SU-DHL-6 (cell line): ENCODE measurements at regions not wholly inside any gene's neighbourhood (a gene's known extent, or its start where the extent isn't known, plus 50 kb on each side); places are given as distances from the start of the nearest gene placed in this dataset.

ENCODE experiments used
- H2AFZ ChIP-seq: fragments of 200-600 bp; sonication (generic); 2 replicates; pipeline ENCODE4 v1.6.1; 2014; ENCODE audit warnings: low read depth, mild to moderate bottlenecking, moderate library complexity, mixed read lengths, antibody characterized with exemption, low read length; ENCODE audit not compliant: severe bottlenecking
- H3F3A ChIP-seq: fragments of 200-600 bp; shearing (Covaris generic); 2 replicates; pipeline ENCODE4 v1.6.0; 2016; ENCODE audit warnings: antibody characterized with exemption, mild to moderate bottlenecking; ENCODE audit not compliant: insufficient read depth
- H3K27ac ChIP-seq: fragments of 200-600 bp; sonication (generic); 2 replicates; pipeline ENCODE4 v1.5.1; 2016; ENCODE audit warnings: low read depth, mild to moderate bottlenecking, low read length, moderate library complexity, mixed read lengths
- H3K27me3 ChIP-seq: fragments of 200-600 bp; sonication (generic), shearing (Covaris generic); 2 replicates; pipeline ENCODE4 v1.6.0; 2014; ENCODE audit warnings: mild to moderate bottlenecking, low read length
- H3K36me3 ChIP-seq: fragments of 200-600 bp; sonication (generic); 2 replicates; pipeline ENCODE4 v1.6.1; 2014; ENCODE audit warnings: mild to moderate bottlenecking, low read length, mixed read lengths
- H3K4me2 ChIP-seq: fragments of 300-600, 200-600 bp; shearing (Covaris generic), sonication (generic); 2 replicates; pipeline ENCODE4 v1.6.0; 2014; ENCODE audit warnings: low read length, low read depth, mild to moderate bottlenecking; ENCODE audit not compliant: poor library complexity, severe bottlenecking
- H3K4me3 ChIP-seq: fragments of 200-600 bp; sonication (generic); 2 replicates; pipeline ENCODE4 v1.5.1; 2014; ENCODE audit warnings: antibody characterized with exemption, low read length, mild to moderate bottlenecking, mixed read lengths; ENCODE audit not compliant: insufficient read depth, poor library complexity, severe bottlenecking
- H3K79me2 ChIP-seq: fragments of 200-600 bp; sonication (generic); 2 replicates; pipeline ENCODE4 v1.6.1; 2014; ENCODE audit warnings: mild to moderate bottlenecking, low read length, moderate library complexity; ENCODE audit not compliant: insufficient read depth
- H3K9ac ChIP-seq: fragments of 200-600 bp; sonication (generic); 2 replicates; pipeline ENCODE4 v1.7.0; 2014; ENCODE audit warnings: mild to moderate bottlenecking, low read length
- H3K9me2 ChIP-seq: fragments of 200-600 bp; sonication (generic); replicated peaks from 2 replicates; pipeline ENCODE4 v1.6.1; 2014; ENCODE audit warnings: low read length; ENCODE audit not compliant: insufficient read depth
- H3K9me3 ChIP-seq: fragments of 200-600 bp; sonication (generic); 2 replicates; pipeline ENCODE4 v1.6.1; 2014; ENCODE audit warnings: low read length, mixed read lengths; ENCODE audit not compliant: insufficient read depth
- H4K20me1 ChIP-seq: fragments of 200-600 bp; sonication (generic); 2 replicates; pipeline ENCODE4 v1.6.1; 2014; ENCODE audit warnings: low read depth, mild to moderate bottlenecking, antibody characterized with exemption, low read length, moderate library complexity, mixed read lengths
- EZH2phosphoT487 ChIP-seq: fragments of 200-600 bp; sonication (generic), shearing (Covaris generic); conservative IDR thresholded peaks from 2 replicates; pipeline ENCODE4 v1.6.1; 2018; ENCODE audit warnings: mild to moderate bottlenecking, antibody characterized with exemption, low read length, moderate library complexity, mixed read lengths
- TF ChIP-seq, protein P1 (sequence below): fragments of 200-600 bp; sonication (generic); IDR thresholded peaks from one replicate; pipeline ENCODE4 v1.5.1; 2017; ENCODE audit warnings: antibody characterized with exemption, mild to moderate bottlenecking, low read length, moderate library complexity; ENCODE audit not compliant: insufficient read depth, poor library complexity, severe bottlenecking

DNA sequence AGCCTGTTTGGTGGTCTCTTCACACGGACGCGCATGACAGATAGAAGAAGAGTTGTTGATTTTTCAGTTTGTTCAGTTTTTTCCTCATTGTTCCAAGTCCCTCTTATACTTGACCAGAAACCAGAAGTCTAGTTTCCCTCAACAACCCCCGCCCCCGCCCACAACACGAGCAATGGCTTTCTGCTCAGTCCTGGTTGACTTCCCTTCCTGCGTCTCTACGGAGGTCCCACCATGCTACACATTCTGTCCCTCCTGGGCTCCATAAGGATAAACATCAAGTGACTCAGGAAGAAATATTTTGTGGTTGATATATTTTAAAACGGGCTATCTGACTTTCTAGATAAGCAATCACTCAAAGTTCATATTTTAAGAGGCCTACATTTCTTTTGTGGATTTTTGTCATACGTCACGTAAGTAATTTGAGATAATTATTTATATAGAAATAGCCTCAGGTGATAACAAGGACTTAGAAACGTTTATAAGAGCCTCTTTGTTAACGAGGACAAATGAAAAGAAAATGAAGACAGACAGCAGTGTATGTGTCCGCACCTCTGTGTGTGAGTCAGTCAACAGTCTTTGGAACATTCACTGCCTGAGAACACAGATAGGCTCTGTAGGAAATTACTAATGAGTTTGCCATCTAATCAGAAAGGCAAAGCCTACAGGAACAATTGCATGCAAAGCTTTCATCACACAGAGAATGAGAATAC, 214.4 kb downstream of the RAP2A start:
- no peaks in the 10 kb centered on the region for H3K27me3 ChIP-seq
- H3F3A ChIP-seq: no peaks in the 10 kb centered on the region
- H3K36me3 ChIP-seq: no peaks in the 10 kb centered on the region
- no peak for TF ChIP-seq EZH2phosphoT487
- TF ChIP-seq, protein P1, sequence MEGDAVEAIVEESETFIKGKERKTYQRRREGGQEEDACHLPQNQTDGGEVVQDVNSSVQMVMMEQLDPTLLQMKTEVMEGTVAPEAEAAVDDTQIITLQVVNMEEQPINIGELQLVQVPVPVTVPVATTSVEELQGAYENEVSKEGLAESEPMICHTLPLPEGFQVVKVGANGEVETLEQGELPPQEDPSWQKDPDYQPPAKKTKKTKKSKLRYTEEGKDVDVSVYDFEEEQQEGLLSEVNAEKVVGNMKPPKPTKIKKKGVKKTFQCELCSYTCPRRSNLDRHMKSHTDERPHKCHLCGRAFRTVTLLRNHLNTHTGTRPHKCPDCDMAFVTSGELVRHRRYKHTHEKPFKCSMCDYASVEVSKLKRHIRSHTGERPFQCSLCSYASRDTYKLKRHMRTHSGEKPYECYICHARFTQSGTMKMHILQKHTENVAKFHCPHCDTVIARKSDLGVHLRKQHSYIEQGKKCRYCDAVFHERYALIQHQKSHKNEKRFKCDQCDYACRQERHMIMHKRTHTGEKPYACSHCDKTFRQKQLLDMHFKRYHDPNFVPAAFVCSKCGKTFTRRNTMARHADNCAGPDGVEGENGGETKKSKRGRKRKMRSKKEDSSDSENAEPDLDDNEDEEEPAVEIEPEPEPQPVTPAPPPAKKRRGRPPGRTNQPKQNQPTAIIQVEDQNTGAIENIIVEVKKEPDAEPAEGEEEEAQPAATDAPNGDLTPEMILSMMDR: no peak
- no peak overlapping the region for H3K4me3 ChIP-seq
- H3K79me2 ChIP-seq: no peaks in the 10 kb centered on the region
- no peaks in the 10 kb centered on the region for H3K9me2 ChIP-seq
- H4K20me1 ChIP-seq: no peaks in the 10 kb centered on the region
- no peak overlapping the region for H3K9ac ChIP-seq
- no peaks in the 10 kb centered on the region for H3K9me3 ChIP-seq
- no peak overlapping the region for H3K4me2 ChIP-seq
- no peak overlapping the region for H3K27ac ChIP-seq
- no peak overlapping the region for H2AFZ ChIP-seq

DNA sequence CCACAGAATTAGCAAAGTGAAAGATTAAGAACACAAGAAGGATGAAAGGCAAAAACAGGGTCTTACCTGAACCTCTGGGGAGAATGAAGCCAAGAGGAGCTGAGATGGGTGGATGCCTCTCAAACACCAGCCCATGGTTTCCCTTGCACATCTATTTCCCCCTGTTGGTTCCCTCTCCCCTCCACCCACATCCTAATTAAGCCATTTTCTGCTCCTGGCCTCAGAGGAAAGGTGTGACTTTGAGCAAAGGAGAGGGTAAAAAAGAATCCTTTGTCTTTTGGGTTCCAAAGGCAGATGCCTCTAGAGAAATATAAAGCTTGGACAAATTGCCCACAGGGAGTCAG, 214.9 kb downstream of the RAP2A start:
- TF ChIP-seq, protein P1: no peak
- no peak for TF ChIP-seq EZH2phosphoT487
- Histone ChIP-seq H3K79me2 (no peaks in the 10 kb centered on the region), H3K36me3 (no peaks in the 10 kb centered on the region), H3K9ac (no peak overlapping the region), H3K27ac (no peak overlapping the region), H3F3A (no peaks in the 10 kb centered on the region), H3K4me2 (no peak overlapping the region), H3K27me3 (no peaks in the 10 kb centered on the region), H3K9me2 (no peaks in the 10 kb centered on the region), H4K20me1 (no peaks in the 10 kb centered on the region), H3K9me3 (no peaks in the 10 kb centered on the region), H2AFZ (no peak overlapping the region), H3K4me3 (no peak overlapping the region)

DNA sequence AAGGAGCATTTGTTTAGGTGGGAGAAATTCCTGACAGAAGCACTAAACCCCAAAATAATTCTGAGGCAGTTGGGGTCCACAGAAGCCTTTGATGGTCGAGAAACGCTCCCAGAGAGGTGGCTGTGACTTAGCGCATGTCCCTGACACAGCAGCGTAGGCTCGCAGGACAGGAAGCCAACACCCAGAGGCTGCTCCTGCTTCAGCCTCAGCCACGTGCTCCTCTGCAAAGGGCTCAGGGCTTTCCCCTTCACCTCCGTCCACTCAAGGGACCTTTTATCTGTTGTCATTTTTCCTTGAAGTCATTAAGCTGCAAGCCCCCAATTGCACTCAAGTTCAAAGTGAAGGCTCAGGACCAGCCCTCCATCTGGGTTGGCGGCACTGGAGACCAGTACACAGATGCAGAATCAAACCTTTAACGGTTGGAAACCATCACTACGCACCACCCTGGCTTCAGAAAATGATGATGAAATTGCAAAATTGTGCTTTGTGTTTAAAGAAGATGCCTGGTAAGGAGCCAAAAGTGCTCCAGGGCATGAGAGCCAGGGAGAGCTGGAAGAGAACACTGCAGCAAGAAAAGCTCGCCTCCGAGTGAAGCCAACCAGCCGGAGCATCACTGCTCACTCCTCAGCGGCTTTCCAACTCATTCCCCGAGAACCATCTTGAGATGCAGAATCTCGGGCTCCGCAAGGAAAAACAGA, 219.6 kb downstream of the RAP2A start:
- no peaks in the 10 kb centered on the region for H3K79me2 ChIP-seq
- no peaks in the 10 kb centered on the region for H3K27me3 ChIP-seq
- TF ChIP-seq, protein P1: no peak
- TF ChIP-seq EZH2phosphoT487: no peak
- no peaks in the 10 kb centered on the region for H3K36me3 ChIP-seq
- no peak overlapping the region for H3K9ac ChIP-seq
- H3K9me2 ChIP-seq: no peaks in the 10 kb centered on the region
- no peaks in the 10 kb centered on the region for H3F3A ChIP-seq
- H4K20me1 ChIP-seq: no peaks in the 10 kb centered on the region
- no peak overlapping the region for H3K27ac ChIP-seq
- H3K4me2 ChIP-seq: no peak overlapping the region
- no peaks in the 10 kb centered on the region for H3K9me3 ChIP-seq
- H3K4me3 ChIP-seq: no peak overlapping the region
- no peak overlapping the region for H2AFZ ChIP-seq
